SK-N-SH (cell line): ENCODE measurements at regions not wholly inside any gene's neighbourhood (a gene's known extent, or its start where the extent isn't known, plus 50 kb on each side); places are given as distances from the start of the nearest gene placed in this dataset.

ENCODE experiments used
- CTCF ChIA-PET: fragments of 300-600, 350-600 bp; formaldehyde crosslinking; extraction: SDS; loops from one replicate; lab custom pipeline; 2021; lab: Yijun Ruan, JAX
- POLR2A ChIA-PET: fragments of 350-600 bp; sonication (Branson Sonifier 250); formaldehyde crosslinking; extraction: SDS; loops from one replicate; lab custom pipeline; 2020; ENCODE audit warnings: antibody characterized with exemption, inconsistent platforms; lab: Yijun Ruan, JAX
- DNase-seq: peaks from one replicate; pipeline ENCODE4 v3.0.0; 2012
- H2AFZ ChIP-seq: fragments of 200-600 bp; sonication (generic); 2 replicates; pipeline ENCODE4 v1.8.1; 2016; ENCODE audit warnings: antibody characterized with exemption, mild to moderate bottlenecking, low read depth
- H3F3A ChIP-seq: fragments of 200-600 bp; sonication (generic); replicated peaks from 2 replicates; pipeline ENCODE3; 2016; ENCODE audit warnings: antibody characterized with exemption, mild to moderate bottlenecking; ENCODE audit not compliant: insufficient read depth
- H3K27ac ChIP-seq, 2 experiments: fragments of 200-500 bp in 1 of 2; fragments of 200-600 bp in 1 of 2; sonication (Bioruptor generic) in 1 of 2; sonication (generic), shearing (Covaris generic) in 1 of 2; 2 replicates each; pipeline versions ENCODE4 v1.5.1 to v1.6.1; 2014 to 2016; ENCODE audit warnings: low read depth in 2 of 2, inconsistent platforms in 1 of 2, low read length in 1 of 2, mild to moderate bottlenecking in 1 of 2, mixed read lengths in 1 of 2
- H3K27me3 ChIP-seq: fragments of 200-600 bp; sonication (generic), shearing (Covaris generic); 2 replicates; pipeline ENCODE4 v1.6.1; 2016; ENCODE audit warnings: mixed run types; ENCODE audit not compliant: insufficient read depth
- H3K36me3 ChIP-seq, 2 experiments: fragments of 200-500 bp in 1 of 2; fragments of 200-600 bp in 1 of 2; sonication (Bioruptor generic) in 1 of 2; sonication (generic) in 1 of 2; replicated peaks in 1 of 2; 2 replicates each; pipeline versions ENCODE3 to v1.5.1; 2014 to 2016; ENCODE audit warnings: low read length in 1 of 2, mild to moderate bottlenecking in 1 of 2; ENCODE audit not compliant: insufficient read depth in 2 of 2, control insufficient read depth in 1 of 2
- H3K4me1 ChIP-seq, 2 experiments: fragments of 200-500 bp in 1 of 2; fragments of 200-600 bp in 1 of 2; sonication (Bioruptor generic) in 1 of 2; sonication (generic), shearing (Covaris generic) in 1 of 2; 2 replicates each; pipeline versions ENCODE4 v1.5.1 to v1.6.1; 2014 to 2016; ENCODE audit warnings: low read depth in 1 of 2, low read length in 1 of 2, mixed run types in 1 of 2; ENCODE audit not compliant: insufficient read depth in 2 of 2, control insufficient read depth in 1 of 2
- H3K4me2 ChIP-seq: fragments of 200-600 bp; sonication (generic), shearing (Covaris generic); 2 replicates; pipeline ENCODE4 v1.6.1; 2017; ENCODE audit warnings: mixed run types
- H3K4me3 ChIP-seq, 2 experiments: fragments of 200-500 bp in 1 of 2; fragments of 200-600 bp in 1 of 2; sonication (Bioruptor generic) in 1 of 2; sonication (generic), shearing (Covaris generic) in 1 of 2; 2 replicates each; pipeline versions ENCODE4 v1.5.1 to v1.8.1; 2014 to 2016; ENCODE audit warnings: low read depth in 2 of 2, inconsistent platforms in 1 of 2, low read length in 1 of 2, mild to moderate bottlenecking in 1 of 2, mixed read lengths in 1 of 2, moderate library complexity in 1 of 2
- H3K79me2 ChIP-seq: fragments of 200-600 bp; sonication (generic); 2 replicates; pipeline ENCODE4 v1.8.1; 2017; ENCODE audit warnings: mild to moderate bottlenecking; ENCODE audit not compliant: insufficient read depth
- H3K9ac ChIP-seq: fragments of 200-600 bp; sonication (generic); 2 replicates; pipeline ENCODE4 v1.6.1; 2017; ENCODE audit warnings: mixed run types
- H3K9me2 ChIP-seq: fragments of 200-600 bp; sonication (generic); 2 replicates; pipeline ENCODE4 v1.6.1; 2017; ENCODE audit warnings: mixed run types
- H3K9me3 ChIP-seq: fragments of 200-600 bp; sonication (generic); 2 replicates; pipeline ENCODE4 v1.6.1; 2017; ENCODE audit warnings: mixed run types, mild to moderate bottlenecking, moderate library complexity
- H4K20me1 ChIP-seq: fragments of 200-600 bp; sonication (generic); 2 replicates; pipeline ENCODE4 v1.6.1; 2017; ENCODE audit warnings: mild to moderate bottlenecking, mixed run types; ENCODE audit not compliant: insufficient read depth
- CHD2 ChIP-seq: fragments of 150-350 bp; IDR thresholded peaks from 2 replicates; pipeline ENCODE4 v1.6.1; 2018; ENCODE audit warnings: low read length; ENCODE audit not compliant: partially characterized antibody
- CTCF ChIP-seq: fragments of 200-600 bp; sonication (generic); IDR thresholded peaks from 2 replicates; pipeline ENCODE4 v1.6.1; 2017; ENCODE audit warnings: antibody characterized with exemption, mild to moderate bottlenecking, moderate library complexity
- FOXJ3 ChIP-seq: sonication (generic); formaldehyde crosslinking; IDR thresholded peaks from 2 replicates; pipeline ENCODE4 v1.5.1; 2020; ENCODE audit warnings: mild to moderate bottlenecking, missing genetic modification reagents
- FOXM1 ChIP-seq: IDR thresholded peaks from 2 replicates; pipeline ENCODE4 v1.4.0; 2012; ENCODE audit warnings: low read depth, mild to moderate bottlenecking
- GATA2 ChIP-seq: sonication (generic); formaldehyde crosslinking; IDR thresholded peaks from 2 replicates; pipeline ENCODE4 v1.5.0; 2020; ENCODE audit warnings: mild to moderate bottlenecking, missing genetic modification reagents
- IRF3 ChIP-seq: fragments of 150-350 bp; IDR thresholded peaks from 2 replicates; pipeline ENCODE4 v1.6.1; 2016; ENCODE audit warnings: mild to moderate bottlenecking, low read depth, low read length
- MXI1 ChIP-seq: IDR thresholded peaks from 2 replicates; pipeline ENCODE4 v1.6.1; 2012; ENCODE audit warnings: mild to moderate bottlenecking, low read depth, low read length, improper control_type of control experiment
- NFIC ChIP-seq: IDR thresholded peaks from 2 replicates; pipeline ENCODE4 v1.4.0; 2012; ENCODE audit warnings: borderline replicate concordance
- POLR2AphosphoS5 ChIP-seq: IDR thresholded peaks from 2 replicates; pipeline ENCODE4 v1.6.1; 2012; ENCODE audit warnings: low read depth, low read length
- RCOR1 ChIP-seq: fragments of 150-350 bp; IDR thresholded peaks from 2 replicates; pipeline ENCODE4 v1.6.1; 2017; ENCODE audit warnings: antibody characterized with exemption, low read length
- REST ChIP-seq: IDR thresholded peaks from 2 replicates; pipeline ENCODE4 v1.6.1; 2012; ENCODE audit warnings: mild to moderate bottlenecking, low read depth, low read length, moderate library complexity
- RFX5 ChIP-seq: IDR thresholded peaks from 2 replicates; pipeline ENCODE4 v1.6.1; 2012; ENCODE audit warnings: mild to moderate bottlenecking, improper control_type of control experiment, low read length
- SMC3 ChIP-seq: IDR thresholded peaks from 2 replicates; pipeline ENCODE4 v1.6.1; 2012; ENCODE audit warnings: low read depth, low read length, improper control_type of control experiment
- TAF1 ChIP-seq: IDR thresholded peaks from 2 replicates; pipeline ENCODE4 v1.6.1; 2012; ENCODE audit warnings: low read depth, mild to moderate bottlenecking, low read length, moderate library complexity, borderline replicate concordance
- TCF12 ChIP-seq: IDR thresholded peaks from 2 replicates; pipeline ENCODE4 v1.4.0; 2012
- USF2 ChIP-seq: fragments of 150-350 bp; IDR thresholded peaks from 2 replicates; pipeline ENCODE4 v1.6.1; 2017; ENCODE audit warnings: antibody characterized with exemption, low read length, low read depth, borderline replicate concordance
- YY1 ChIP-seq: IDR thresholded peaks from 2 replicates; pipeline ENCODE4 v1.4.0; 2012; ENCODE audit warnings: low read depth, mild to moderate bottlenecking
- WGBS: methylation state at CpG from one replicate; pipeline ENCODE4 v1.1.6; 2017; ENCODE audit warnings: low lambda C conversion rate; 5-methylcytosine and 5-hydroxymethylcytosine counted together

GRCh38 chr13:40061466-40062450 is 406.3 kb downstream of the COG6 start:
- TF ChIP-seq GATA2 (CRISPR knock-in tag) (no peak), NFIC (0 out of 2 replicates have a peak, but pooled peaks have one; percentile 10)
- DNase-seq: no peak

GRCh38 chr13:40063278-40063698 is 407.8 kb downstream of the COG6 start:
- H3K4me3 ChIP-seq: no peak overlapping the region
- ChIA-PET CTCF (interaction anchor here (1.4 to 2.4 kb wide), 4 partner anchors 12 to 619 kb away, joined by 3 to 16 read pairs (median 4); no protein-coding TSS in a partner anchor), POLR2A (interaction anchor here (1.5 kb wide), 1 partner anchor 602 kb away, joined by 3 read pairs; no protein-coding TSS in a partner anchor)
- peak; percentile 52 for DNase-seq
- H3K4me2 ChIP-seq: peak overlapping the region; percentile 30; the same call in 1 of the 2 replicates
- H3K4me1 ChIP-seq: peaks cover 28 to 37% of the 10 kb centered on the region in 2 experiments
- H3K9ac ChIP-seq: no peak overlapping the region
- no peaks in the 10 kb centered on the region for H3K9me2 ChIP-seq
- H3K79me2 ChIP-seq: no peaks in the 10 kb centered on the region
- peaks cover 19% of the 10 kb centered on the region for H3F3A ChIP-seq
- peak overlapping the region; percentile 44 to 81; a peak in 3 of 4 replicates for H3K27ac ChIP-seq
- H3K36me3 ChIP-seq: no peaks in the 10 kb centered on the region
- H3K9me3 ChIP-seq: no peaks in the 10 kb centered on the region
- 15% methylated on average over 8 of the region's 8 CpGs for WGBS
- no peaks in the 10 kb centered on the region for H3K27me3 ChIP-seq
- no peaks in the 10 kb centered on the region for H4K20me1 ChIP-seq
- H2AFZ ChIP-seq: no peak overlapping the region
- TF ChIP-seq RFX5: no peak
- no peak for TF ChIP-seq YY1
- no peak for TF ChIP-seq TAF1
- peak; percentile 41; the same call in 1 of the 2 replicates for TF ChIP-seq MXI1
- TF ChIP-seq FOXJ3: peak; percentile 42; the same call in 1 of the 2 replicates
- no peak for TF ChIP-seq CTCF
- no peak for TF ChIP-seq IRF3
- TF ChIP-seq FOXM1: peak; percentile 90
- no peak for TF ChIP-seq USF2
- peak; percentile 93 for TF ChIP-seq POLR2AphosphoS5
- peak; percentile 97 for TF ChIP-seq TCF12
- no peak for TF ChIP-seq SMC3
- TF ChIP-seq RCOR1: peak; percentile 69; the same call in 1 of the 2 replicates
- TF ChIP-seq CHD2: peak; percentile 22
- peak; percentile 6; the same call in 1 of the 2 replicates for TF ChIP-seq REST

More at GRCh38 chr13:40061466-40062450, 406.3 kb downstream of the COG6 start:
- Histone ChIP-seq H3F3A (peaks cover 19% of the 10 kb centered on the region), H3K9ac (no peak overlapping the region), H3K9me2 (no peaks in the 10 kb centered on the region), H2AFZ (no peak overlapping the region), H3K9me3 (no peaks in the 10 kb centered on the region), H3K27ac (no peak overlapping the region), H3K36me3 (no peaks in the 10 kb centered on the region), H3K79me2 (no peaks in the 10 kb centered on the region), H3K4me1 (peaks cover 28 to 37% of the 10 kb centered on the region in 2 experiments), H3K4me2 (no peak overlapping the region), H3K4me3 (no peak overlapping the region), H4K20me1 (no peaks in the 10 kb centered on the region), H3K27me3 (no peaks in the 10 kb centered on the region)
- POLR2A ChIA-PET: no interaction called here
- CTCF ChIA-PET: interaction anchor here (0.9 to 3.0 kb wide), 6 partner anchors 8 to 624 kb away, joined by 3 to 9 read pairs (median 4); no protein-coding TSS in a partner anchor
- WGBS: 88% methylated on average over 7 of the region's 7 CpGs
